ENCODE measurements at regions not wholly inside any gene's neighbourhood (a gene's known extent, or its start where the extent isn't known, plus 50 kb on each side); places are given as distances from the start of the nearest gene placed in this dataset.
A peak's percentile ranks its signal among the peaks of the same experiment; 100 is the strongest.

DNA sequence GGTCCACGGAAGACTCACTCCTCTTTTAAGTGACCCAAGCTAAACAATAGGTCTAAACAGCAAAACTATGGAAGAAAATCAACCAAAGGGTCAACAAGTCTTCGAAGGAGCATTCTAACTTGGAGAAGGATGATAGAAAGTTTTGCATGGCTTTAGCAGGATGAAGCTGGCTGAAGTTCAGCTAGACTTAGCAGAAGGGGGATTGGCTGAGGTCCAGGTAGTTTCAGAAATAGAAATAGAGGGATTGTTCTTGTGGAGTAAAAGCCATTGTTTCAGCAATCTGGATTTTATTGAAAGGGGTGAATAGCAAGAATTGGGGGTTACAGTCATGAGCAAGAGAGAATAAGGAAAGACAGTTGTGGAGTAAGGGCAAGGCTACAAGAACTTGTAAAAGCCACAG is 84.7 kb upstream of the TSPAN8 start:
- DNase-seq (ENCODE audit: low read depth in 4 of 4, low spot score in 3 of 4) = no peak

DNA sequence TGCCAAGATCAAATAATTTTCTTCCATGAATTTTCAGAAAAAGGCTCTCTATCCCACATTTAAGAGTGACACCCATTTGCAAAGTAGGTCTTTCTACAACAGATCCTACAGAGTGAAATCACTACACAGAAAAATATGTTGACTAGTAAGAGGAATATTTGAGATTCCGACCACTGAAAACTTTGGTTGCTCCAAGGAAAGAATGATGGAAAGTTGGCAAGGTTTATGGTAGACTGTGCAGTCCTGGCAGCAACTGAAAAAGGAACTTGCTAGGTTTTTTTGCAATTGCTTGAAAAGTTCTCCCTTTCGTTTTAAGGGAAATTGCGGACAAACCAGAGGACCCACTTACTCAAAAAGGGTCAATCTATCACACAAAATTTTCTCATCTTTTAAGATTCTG is 83.1 kb upstream of the TSPAN8 start:
- DNase-seq (ENCODE audit: low read depth in 4 of 4, low spot score in 3 of 4) = no peak

DNA sequence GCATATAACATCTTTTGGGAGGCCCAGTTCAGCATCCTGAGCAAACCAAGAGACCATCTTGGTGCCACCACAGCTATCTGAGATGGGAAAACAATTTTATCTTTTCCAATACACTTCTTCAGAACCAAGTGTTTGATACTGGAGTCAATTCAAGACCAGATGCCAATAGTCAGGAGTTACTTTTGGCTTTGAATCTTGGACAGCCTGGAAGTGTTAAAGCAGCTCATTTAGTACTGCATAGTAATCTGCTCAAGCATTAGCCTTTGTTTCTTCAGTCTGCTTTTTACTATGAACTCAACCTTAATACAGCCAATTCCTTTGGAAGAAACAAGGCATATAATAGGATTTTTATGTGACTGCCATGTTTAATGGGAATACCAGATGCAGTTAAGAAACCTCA is 81.9 kb upstream of the TSPAN8 start:
- no peak for DNase-seq (ENCODE audit: low read depth in 4 of 4, low spot score in 3 of 4)

DNA sequence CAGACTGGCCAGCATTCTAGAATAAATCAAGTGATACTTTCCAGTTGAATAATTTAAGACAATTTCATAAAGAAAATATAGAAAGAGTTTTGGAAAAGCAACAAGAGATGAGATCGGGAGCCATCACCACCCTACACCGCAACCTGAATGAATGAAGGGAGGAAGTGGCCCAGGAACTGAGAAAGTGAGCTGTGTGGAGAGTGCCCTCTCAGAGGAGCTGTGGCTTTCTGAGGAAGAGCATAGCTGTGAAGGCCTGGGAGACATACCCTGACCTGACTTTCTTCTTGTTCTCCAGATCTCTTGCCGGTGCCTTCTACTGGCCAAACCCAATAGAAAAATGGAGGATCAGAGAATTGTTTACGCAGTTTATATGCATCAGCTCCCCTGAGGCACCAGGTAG is 79.3 kb upstream of the TSPAN8 start:
- DNase-seq (ENCODE audit: low read depth in 4 of 4, low spot score in 3 of 4) = no peak

DNA sequence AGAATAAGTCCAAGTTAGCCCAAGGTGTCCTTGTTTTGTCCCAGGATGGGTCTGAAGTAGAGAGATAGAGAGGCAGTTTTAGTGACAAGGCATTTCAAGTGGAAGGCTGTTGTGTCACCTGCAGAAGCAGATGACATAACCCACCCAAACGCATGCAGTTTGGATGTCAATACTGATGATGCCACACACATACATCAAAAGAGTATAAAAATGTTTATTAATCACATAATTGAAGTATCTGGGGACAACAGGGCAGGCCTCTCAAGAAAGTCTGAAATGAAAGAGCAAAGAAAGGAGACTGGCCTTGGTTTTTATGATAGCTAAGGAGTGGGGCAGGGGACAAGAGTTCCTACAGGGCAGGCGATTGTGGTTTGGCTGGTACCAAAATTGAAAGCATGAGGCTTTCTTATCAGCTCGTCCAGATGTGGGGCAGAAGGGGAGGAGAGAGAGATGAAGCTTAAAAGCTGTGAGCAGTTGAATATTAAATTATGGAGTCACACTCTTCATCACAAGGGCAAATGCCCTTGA is 78.4 kb upstream of the TSPAN8 start:
- no peak for DNase-seq (ENCODE audit: low read depth in 4 of 4, low spot score in 3 of 4)

DNA sequence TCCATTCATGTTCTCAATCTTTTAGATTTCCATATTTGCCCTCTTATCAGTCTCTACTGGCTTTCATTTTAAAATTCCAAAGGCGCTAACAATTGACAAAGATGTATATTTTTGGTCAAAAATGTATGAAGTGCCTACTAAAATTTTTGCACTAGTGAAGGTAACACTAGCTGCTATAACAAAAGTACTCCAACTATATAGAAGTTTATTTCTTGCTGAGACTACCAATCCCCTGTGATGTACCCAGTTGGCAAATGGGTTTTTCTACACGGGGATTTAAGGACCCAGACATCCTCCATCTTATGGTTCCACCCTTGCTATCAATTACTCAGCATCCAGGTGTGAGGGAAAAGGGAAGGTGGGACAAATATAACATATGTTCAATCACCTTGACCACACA is 75.3 kb upstream of the TSPAN8 start:
- DNase-seq (ENCODE audit: low read depth in 4 of 4, low spot score in 3 of 4) = no peak

DNA sequence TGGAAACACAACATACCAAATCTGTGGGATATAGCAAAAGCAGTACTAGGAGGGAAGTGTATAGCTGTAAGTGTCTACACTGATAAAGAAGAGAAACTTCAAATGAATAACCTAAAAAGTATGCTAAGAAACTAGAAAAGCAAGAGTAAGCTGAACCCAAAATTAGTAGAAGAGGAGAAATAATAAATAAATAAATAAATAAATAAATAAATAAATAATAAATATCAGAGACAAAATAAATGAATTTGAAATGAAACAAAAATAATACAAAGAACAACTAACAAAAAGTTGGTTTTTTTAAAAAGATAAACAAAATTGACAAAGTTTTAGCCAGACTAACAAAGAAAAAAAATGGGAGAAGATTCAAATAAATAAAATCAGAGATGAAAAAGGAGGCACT is 72.7 kb upstream of the TSPAN8 start:
- DNase-seq (ENCODE audit: low read depth in 4 of 4, low spot score in 3 of 4) = no peak

DNA sequence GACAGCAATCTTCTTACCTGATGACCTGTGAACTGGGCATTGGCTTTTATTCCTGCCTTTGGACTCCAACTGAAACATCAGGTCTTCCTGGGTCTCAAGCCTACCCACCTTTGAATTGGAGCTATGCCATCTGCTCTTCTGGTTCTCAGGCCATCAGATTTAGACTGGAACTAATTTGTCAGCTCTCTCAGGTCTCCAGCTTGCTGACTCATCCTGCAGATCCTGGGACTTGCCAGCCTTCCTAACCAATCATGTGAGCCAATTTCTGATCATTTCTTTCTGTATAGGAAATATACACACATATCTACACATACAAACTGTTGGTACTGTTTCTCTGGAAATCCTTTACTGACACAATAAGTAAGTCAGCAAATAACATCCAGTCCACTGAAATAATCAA is 65.3 kb upstream of the TSPAN8 start:
- no peak for DNase-seq (ENCODE audit: low read depth in 4 of 4, low spot score in 3 of 4)

DNA sequence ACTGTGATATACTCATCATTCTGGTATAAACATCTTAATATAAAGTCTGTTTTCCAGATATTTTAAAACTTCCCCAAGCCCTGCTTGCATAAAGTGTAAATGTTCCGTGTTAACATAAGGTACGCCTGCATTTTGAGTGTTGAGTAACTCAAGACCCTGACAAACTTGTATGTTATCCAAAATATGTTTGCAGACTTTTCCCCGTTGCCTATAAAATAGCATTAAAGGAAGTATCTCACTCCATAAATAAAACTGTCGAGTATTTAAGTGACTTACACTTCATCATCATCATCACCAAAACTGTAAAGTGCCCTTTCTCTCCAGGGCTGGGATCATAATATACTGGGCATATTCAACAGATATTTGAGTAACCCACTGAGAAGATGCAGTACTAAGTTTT is 64.6 kb upstream of the TSPAN8 start:
- no peak for DNase-seq (ENCODE audit: low read depth in 4 of 4, low spot score in 3 of 4)

DNA sequence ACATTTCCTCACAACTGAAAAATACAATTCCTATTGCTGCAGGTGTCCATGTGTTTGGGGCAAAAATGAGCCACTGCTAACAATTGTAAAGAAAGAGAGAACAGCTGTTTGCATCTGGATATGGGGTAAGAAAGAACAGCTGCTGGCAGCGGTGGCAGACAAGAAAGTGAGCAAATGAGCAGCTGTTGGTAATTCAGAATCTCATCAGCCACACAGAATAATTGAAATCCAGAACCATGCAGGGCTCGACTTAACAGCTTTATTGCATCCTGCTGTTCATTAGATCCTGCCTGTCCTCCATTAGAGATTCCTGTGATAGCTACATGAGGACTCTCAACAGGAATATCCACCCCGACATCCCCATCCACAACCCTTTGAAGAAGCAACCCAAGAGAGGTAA is 62.5 kb upstream of the TSPAN8 start:
- DNase-seq (ENCODE audit: low read depth in 4 of 4, low spot score in 3 of 4) = no peak

DNA sequence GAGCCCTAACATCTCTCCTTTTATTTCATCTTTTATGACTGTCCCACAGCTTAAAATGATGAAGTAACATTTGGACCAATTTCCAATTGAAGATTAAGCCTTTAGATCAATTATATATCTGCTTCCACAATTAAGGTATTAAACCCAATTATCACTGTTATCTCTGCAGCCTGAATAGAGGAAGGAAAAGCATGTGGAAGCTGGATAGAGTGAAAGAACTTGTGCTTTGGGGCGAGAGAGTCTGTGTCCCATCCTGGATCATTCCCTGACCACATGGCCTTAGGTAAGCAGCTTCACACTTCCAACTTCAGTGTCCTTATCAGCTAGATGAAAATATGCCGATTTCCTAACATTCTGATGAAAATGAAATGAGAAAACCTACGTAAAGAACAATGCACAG is 61.4 kb upstream of the TSPAN8 start:
- DNase-seq (ENCODE audit: low read depth in 4 of 4, low spot score in 3 of 4) = no peak

DNA sequence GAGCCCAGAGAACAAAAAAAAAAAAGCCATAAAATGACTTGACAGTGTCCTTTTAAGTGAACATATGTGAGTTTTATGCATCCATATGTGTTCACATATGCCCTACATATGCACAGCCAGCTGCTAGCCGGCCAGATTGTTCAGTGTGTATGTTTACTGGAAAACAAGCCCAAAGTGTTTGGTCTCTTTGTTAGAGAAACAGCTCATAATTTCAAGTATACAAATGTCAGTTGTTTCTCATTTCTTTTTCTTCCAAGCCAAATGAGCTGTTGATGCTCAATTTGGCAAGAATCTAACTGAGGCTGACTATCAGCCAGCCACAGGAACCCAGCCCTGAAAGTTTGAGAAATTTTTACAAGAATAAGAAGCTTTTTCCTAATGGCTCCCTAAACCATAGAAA is 60.8 kb upstream of the TSPAN8 start:
- no peak for DNase-seq (ENCODE audit: low read depth in 4 of 4, low spot score in 3 of 4)

DNA sequence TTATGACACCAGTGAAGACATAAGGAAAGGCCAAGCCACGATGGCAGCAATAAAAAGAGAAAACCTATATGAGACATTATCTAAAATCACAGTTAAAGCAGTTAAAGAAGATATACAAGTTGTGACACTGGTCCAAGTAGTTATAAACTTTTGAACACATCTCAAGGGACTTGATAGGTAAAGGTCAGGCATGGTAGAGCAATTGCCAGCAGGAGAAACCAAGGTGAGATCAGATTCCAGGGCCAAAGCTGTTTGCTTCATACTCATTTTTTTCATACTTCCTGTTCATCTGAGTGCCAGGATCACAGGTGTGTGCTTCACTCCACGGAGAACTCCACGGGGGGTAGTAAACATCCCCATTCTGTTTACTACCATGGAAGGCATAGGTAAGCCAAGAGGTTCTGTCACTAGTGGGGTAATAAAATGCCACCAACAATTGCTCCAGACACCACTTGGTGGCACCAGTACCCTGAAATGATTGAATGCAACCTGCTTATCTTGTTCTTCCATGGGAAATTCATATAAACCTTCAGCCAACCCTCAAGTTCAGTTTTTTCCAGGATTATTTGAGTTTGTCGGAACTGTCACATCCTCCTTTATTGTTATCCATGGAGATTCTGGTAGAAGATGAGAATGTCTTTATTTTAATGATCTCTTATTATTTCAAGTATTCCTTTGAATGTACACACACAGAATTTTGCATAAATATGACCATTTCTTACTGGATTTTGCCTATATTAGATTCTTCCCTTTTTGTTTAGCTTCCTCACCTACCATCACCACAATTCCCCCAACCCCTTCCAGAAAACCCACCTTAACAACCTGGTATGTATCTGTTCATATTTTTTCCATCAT is 59.2 kb upstream of the TSPAN8 start:
- peak in 1 of 4 donors; percentile 5 for DNase-seq (ENCODE audit: low read depth in 4 of 4, low spot score in 3 of 4)

DNA sequence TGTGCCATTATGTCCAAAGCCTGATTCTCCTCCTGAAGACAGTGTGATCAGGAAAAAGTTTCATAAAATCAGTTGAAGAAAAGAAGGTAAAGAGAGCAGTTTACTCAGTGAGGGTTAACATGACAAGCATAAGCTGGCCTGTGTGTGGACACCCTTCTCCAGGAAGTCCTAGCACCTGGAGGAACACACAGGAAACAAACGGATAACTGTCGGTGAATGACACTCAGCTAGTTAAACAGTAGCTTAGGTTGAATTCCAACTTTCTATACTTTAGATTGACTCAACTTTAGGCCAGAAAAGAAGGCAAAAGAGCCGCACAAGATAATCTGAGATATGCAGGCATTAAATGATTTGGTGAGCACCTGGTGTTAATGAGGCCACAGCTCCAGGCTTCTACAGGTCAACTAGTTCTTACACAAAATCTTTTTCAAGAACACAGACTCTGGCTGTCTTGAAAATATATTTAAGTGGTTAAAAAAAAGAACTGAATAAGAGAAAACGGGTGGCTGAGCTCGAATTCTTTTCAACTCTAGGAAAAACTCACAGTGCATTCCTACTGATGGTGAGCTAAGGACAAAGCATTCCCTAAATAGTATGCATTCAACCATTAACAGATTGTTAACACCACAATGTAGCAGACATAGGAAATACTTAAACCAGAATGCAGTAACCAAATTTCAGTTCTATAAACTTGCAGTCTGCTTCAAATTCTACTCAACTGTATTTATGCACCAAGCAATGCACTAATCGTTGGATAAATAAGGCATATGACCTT is 56.9 kb upstream of the TSPAN8 start:
- DNase-seq (ENCODE audit: low read depth in 4 of 4, low spot score in 3 of 4) = peak in 1 of 4 donors; percentile 4

DNA sequence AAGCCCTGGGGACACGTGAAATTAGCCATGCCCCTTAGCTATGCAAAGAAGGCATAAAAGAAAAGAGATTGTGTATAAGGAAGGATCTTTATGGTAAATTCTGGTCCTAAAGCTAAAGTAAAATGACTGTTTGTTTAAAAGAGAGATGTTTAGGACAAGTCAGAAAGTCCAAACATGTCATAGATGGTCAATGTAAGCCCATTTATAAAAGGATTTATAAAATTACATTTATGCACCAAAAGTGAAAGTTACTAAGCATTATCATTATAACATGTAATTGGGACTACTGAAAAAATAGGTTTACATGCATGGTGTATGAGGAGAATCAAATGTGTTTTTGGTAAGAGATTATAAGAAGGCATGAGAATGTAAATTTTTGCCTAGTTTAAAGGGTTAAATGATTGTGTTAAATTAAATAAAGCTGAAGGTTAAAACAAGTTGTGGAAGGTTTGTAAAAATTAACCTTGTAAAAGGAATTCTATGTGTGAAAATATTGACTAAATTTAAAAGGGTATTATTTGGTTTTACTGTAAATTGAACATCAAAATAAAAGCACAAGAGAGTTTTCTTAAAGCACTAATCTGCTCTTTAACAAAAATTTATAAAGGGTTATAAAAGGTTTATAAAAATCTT is 50.4 kb upstream of the TSPAN8 start:
- DNase-seq (ENCODE audit: low read depth in 4 of 4, low spot score in 3 of 4) = no peak

Data from right renal pelvis (tissue), 4 donors.